HK-2 (cell line): ENCODE measurements at regions not wholly inside any gene's neighbourhood (a gene's known extent, or its start where the extent isn't known, plus 50 kb on each side); places are given as distances from the start of the nearest gene placed in this dataset.

Source experiments
- DNase-seq: peaks from one replicate; pipeline ENCODE4 v3.0.0-alpha.2; 2018; ENCODE audit not compliant: unreplicated experiment

GRCh38 chr5:38719403-38719802, 126.4 kb upstream of the OSMR start:
- no peak for DNase-seq

- DNase-seq = no peak
Observed at GRCh38 chr5:38719916-38720315, 125.9 kb upstream of the OSMR start.

GRCh38 chr5:38720554-38721361, 125.1 kb upstream of the OSMR start:
- no peak for DNase-seq

- no peak for DNase-seq
Observed at GRCh38 chr5:38722918-38723317, 122.9 kb upstream of the OSMR start.

- no peak for DNase-seq
Observed at GRCh38 chr5:38723426-38723825, 122.4 kb upstream of the OSMR start.

GRCh38 chr5:38724301-38725030, 121.3 kb upstream of the OSMR start:
- DNase-seq = no peak

GRCh38 chr5:38725371-38725865, 120.4 kb upstream of the OSMR start:
- DNase-seq = no peak

GRCh38 chr5:38726279-38726678, 119.5 kb upstream of the OSMR start:
- DNase-seq = no peak

- DNase-seq = no peak
Observed at GRCh38 chr5:38728029-38728428, 117.8 kb upstream of the OSMR start.

- no peak for DNase-seq
Observed at GRCh38 chr5:38731461-38731860, 114.4 kb upstream of the OSMR start.

- DNase-seq = no peak
Observed at GRCh38 chr5:38734353-38734752, 111.5 kb upstream of the OSMR start.

- DNase-seq = no peak
Observed at GRCh38 chr5:38736089-38736488, 109.7 kb upstream of the OSMR start.

GRCh38 chr5:38737976-38738375, 107.8 kb upstream of the OSMR start:
- DNase-seq = no peak

- no peak for DNase-seq
Observed at GRCh38 chr5:38739011-38739704, 106.7 kb upstream of the OSMR start.

GRCh38 chr5:38739705-38740045, 106.1 kb upstream of the OSMR start:
- DNase-seq = no peak

GRCh38 chr5:38742821-38743220, 103.0 kb upstream of the OSMR start:
- DNase-seq = no peak

GRCh38 chr5:38743562-38743961, 102.2 kb upstream of the OSMR start:
- no peak for DNase-seq

- DNase-seq = no peak
Observed at GRCh38 chr5:38745836-38746732, 99.7 kb upstream of the OSMR start.

GRCh38 chr5:38749861-38750260, 96.0 kb upstream of the OSMR start:
- no peak for DNase-seq

GRCh38 chr5:38751103-38751502, 94.7 kb upstream of the OSMR start:
- no peak for DNase-seq

GRCh38 chr5:38752012-38752536, 93.7 kb upstream of the OSMR start:
- DNase-seq = no peak
